HG03196 (cell line): ENCODE measurements at regions not wholly inside any gene's neighbourhood (a gene's known extent, or its start where the extent isn't known, plus 50 kb on each side); places are given as distances from the start of the nearest gene placed in this dataset.

Experiments used
- ATAC-seq: cut with Tn5 transposase; IDR thresholded peaks from one replicate; pipeline ENCODE4 v1.9.1; 2021; ENCODE audit not compliant: unreplicated experiment

DNA sequence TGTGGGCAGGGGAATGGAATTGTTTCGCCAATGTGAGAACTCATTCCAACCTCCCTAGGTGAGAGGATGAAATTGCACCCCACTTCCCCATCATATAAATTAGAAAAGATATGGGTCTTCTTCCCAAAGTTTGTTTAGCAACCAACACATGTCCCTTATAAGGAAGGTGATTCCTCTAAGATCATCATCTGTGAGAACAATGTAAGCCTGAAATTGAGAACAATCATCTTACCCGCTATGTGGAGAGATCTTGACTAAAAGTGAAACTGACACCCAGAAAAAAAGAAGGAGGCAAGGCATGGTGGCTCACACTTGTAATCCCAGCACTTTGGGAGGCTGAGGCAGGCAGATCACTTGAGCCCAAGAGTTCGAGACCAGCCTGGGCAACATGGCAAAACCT is 173.2 kb upstream of the HMGA2 start:
- no peak for ATAC-seq

DNA sequence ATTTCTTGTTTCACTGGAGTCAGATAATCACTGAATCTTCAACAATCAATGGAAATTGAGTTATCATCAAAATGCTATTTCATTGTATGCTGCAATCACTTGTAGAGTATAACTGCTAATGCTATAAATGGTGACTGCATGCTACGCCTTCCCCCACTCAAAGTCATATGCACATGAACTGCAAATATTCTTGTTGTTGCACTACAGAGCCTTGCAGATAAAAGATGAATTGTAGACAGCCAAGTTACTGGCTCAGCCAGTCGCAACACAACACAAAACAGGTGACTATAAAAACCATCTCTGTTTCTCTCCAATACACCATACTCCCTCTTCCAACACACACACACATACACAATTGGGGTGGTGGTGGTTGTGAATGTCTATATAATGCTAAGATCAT is 171.0 kb upstream of the HMGA2 start:
- no peak for ATAC-seq

DNA sequence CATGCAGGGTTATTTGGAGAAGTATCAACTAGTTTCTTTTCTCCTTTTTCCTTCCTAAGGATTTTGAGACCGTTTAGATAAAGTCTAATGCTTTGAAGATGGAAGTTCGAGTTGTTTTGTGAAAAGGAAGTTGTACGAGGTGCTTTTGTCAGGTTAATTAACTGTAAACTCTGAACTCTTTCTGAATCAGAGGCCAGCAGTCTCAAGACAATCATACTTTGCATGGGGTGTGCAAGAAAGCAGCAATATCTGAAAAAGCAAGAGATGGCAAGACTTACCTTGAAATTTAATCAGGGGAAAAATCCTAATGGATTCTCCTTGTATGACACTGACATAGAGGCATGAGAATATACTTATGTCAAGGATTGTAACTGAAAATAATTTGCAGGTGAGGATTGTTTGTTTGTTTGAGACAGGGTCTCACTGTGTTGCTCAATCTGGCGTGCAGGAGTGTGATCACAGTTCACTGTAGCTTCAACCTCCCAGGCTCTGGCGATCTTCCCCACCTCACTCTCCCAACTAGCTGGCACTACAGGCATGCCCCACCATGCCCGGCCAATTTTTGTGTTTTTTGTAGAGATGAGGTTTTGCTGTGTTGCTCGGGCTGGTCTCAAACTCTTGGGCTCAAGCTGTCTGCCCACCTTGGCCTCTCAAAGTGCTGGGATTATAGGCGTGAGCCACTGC is 170.2 kb upstream of the HMGA2 start:
- ATAC-seq, result no peak

DNA sequence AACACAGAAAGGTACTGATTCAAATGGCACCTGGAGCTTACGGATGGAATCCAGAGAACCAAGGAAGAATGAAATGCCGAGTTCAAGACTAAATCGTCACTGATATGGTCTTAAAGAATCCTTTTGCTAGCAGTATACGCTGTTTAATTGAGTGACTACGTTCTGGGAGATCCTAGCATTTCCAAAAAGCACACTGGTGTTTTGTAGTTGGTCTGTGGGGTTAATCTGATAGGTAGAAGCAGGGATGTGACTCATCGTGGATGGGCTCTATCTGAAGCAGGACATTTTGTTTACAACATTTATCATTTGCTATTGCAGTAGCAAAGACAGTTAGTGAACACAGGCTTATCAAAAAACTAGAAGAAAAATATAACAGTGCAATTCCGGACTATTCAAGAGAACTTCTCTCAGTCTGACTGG is 169.2 kb upstream of the HMGA2 start:
- no peak for ATAC-seq

GRCh38 chr12:65656156-65656882 is 168.0 kb upstream of the HMGA2 start:
- ATAC-seq, result no peak

GRCh38 chr12:65656891-65657351 is 167.4 kb upstream of the HMGA2 start:
- no peak for ATAC-seq

GRCh38 chr12:65657635-65658034 is 166.6 kb upstream of the HMGA2 start:
- ATAC-seq, result no peak

- ATAC-seq, result no peak
These were observed 165.9 kb upstream of the HMGA2 start for GRCh38 chr12:65658360-65658759.

- ATAC-seq, result no peak
These were observed 164.6 kb upstream of the HMGA2 start for GRCh38 chr12:65659681-65660080.

- ATAC-seq, result no peak
These were observed 164.2 kb upstream of the HMGA2 start for GRCh38 chr12:65660096-65660495.

- ATAC-seq, result no peak
These were observed 163.4 kb upstream of the HMGA2 start for GRCh38 chr12:65660836-65661235.

DNA sequence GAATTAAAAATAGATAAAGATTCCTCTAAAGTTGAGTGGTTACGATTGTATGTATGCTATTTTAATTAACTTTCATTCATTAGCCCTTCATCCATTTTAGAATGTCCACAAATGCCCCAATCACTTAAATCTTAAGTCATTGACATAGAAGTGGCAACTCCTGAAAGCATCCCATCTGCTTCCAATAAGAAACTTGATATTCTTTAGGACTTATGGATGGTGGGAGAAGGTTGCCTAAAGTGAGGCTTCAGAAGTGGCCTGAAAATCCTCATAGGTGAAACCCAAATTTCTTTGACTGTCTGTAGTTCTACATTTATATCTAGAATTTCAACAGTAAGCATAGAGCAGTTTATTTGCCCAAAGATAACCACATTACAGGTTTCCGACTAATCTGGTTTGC is 161.7 kb upstream of the HMGA2 start:
- ATAC-seq, result no peak

GRCh38 chr12:65663097-65663496 is 161.2 kb upstream of the HMGA2 start:
- ATAC-seq, result no peak

DNA sequence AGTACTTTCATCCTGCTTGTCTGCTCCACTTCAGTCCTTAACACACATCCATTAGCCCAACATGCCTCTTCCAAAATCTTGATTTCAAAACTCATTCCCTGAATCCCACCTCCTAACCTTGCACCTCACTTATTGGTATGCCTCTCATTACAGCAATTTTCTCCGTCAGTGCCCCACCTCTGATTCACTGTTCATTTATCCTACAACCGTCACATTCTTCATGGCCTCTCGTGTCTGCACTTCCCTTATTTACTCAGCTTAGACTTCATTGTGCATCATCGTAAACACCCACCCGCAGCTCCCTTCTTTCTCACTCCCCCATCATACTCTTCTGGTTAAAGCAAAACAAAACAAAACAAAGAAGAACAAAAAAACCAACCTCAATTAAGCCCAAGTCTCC is 160.6 kb upstream of the HMGA2 start:
- no peak for ATAC-seq

- no peak for ATAC-seq
These were observed 159.5 kb upstream of the HMGA2 start for GRCh38 chr12:65664715-65665250.

GRCh38 chr12:65665817-65666216 is 158.5 kb upstream of the HMGA2 start:
- no peak for ATAC-seq

DNA sequence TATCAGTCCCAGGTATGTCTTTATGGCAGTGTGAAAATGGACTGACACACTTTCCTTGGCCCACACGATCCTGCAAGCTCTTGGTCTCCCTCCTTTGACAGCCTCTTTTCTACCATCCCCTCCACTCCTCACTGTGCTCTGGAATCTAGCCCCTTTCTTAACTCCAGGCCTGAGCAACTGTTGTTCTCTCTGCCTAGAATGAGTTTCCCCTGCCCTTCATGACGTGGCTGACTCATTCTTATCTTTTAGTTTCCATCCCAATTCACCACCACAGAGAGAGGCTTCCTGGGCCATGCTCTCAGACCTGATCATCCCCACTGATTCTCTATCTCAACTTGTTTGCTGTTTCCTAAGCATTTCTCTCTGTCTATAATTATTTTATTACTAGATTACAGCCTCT is 157.4 kb upstream of the HMGA2 start:
- ATAC-seq, result no peak

DNA sequence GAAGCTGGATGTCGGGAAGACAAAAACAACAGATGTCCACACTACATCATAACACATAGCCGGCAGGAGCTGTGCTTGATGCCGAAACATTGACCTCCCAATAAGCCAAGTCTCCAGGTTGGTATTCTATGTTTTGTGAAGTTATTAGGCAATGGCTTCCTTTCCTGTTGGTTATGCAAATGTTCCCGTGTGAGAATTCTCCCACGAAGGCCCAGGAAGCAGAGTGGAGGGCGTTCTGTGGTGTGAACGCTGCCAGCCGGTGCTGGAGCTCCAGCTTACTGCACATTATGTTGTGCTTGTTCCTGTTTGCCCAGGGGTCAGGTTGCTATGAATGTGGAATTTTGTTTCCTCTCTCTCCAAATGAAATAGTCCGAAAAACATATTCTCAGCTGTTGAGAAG is 156.4 kb upstream of the HMGA2 start:
- ATAC-seq, result no peak

- ATAC-seq, result no peak
These were observed 155.1 kb upstream of the HMGA2 start for GRCh38 chr12:65668981-65669695.

DNA sequence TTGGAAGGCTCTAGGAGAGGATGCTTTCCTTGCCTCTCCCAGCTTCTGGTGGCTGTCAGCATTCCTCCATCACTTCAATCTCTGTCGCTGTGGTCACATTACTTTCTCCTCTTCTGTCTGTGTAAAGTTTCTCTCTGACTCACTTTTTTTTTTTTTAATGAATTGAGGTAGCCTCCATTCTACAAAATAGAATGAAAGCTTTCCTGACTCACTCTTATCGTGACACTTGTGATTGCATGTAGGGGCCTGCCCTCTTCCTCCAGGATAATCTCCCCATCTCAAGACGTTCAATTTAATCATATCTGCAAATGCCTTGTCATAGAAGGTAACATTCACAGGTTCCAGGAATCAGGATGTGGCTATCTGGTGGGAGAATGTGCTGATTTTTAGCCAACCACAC is 153.5 kb upstream of the HMGA2 start:
- ATAC-seq, result no peak

GRCh38 chr12:65672441-65672840 is 151.8 kb upstream of the HMGA2 start:
- ATAC-seq, result no peak
